Muscle of arm (tissue), 1 donor: ENCODE measurements at regions not wholly inside any gene's neighbourhood (a gene's known extent, or its start where the extent isn't known, plus 50 kb on each side); places are given as distances from the start of the nearest gene placed in this dataset.

Experiments
- DNase-seq: peaks from one replicate; pipeline ENCODE4 v3.0.0-alpha.2; 2013

DNA sequence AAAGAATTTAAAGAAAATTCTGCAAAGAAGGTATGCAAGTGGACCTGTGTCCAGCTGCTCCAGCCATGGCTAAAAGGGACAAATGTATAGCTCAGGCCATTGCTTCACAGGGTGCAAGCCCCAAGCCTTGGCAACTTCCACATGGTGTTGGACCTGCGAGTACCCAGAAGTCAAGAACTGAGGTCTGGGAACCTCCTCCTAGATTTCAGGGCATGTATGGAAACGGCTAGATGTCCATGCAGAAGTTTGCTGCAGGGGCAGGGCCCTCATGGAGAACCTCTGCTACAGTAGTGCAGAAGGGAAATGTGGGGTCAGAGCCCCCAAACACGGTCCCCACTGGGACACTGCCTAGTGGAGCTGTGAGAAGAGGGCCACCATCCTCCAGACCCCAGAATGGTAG is 284.0 kb upstream of the RAB6C start:
- DNase-seq, result no peak

DNA sequence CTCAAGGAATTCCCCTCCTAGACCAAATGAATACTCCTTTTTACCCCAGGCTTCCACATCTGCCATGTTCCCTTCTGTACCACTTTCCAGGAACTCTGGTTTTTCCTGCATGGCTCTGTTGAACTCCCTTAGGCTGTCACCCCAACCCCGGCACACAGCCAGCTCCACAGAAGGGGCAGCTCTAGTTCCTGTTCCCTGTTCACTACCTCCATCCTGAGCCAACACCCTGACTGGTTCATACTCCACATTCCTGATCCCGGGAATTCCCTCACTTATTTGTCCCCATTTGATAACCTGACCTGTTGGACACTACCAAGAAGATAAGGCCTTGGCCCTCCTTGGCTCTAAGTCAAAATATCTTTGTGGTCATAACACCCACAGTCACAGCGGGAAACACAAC is 280.9 kb upstream of the RAB6C start:
- DNase-seq, result no peak

DNA sequence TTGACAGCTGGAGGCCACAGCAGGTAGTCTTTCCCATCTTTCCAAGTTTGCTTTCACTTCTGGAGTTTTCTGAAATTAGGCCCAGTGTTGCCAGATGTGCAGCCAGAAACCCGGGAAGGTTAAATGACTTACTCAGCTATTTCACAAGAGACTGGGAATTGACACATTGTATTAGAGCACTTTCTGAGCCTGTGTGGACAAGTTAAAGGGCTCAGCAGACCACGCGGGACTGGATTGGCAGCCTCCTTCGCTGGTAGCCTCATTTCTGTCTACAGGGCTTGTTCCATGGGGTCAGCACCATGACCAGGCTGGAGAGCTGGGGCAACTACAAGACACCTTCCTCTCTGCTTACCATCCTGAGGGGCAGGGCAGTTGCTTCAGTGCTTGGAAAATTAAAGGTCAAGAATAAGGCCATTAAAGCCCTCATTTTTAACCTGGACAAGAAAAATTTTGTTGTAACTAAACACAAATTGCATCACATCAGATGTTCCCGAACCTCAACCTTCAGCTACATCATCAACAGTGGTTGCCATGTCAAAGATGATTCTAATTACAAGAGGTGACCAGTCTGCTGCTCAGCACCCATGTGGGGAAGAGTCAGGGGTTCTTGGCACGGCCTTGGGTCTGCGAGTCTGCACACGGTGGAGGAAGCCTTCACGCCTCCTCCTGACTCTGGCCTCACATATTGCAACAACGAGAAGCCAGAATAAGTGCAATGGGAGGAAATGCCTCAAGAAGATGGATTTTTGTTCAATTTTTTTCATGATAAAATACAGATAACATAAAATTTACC is 279.5 kb upstream of the RAB6C start:
- DNase-seq, result no peak

DNA sequence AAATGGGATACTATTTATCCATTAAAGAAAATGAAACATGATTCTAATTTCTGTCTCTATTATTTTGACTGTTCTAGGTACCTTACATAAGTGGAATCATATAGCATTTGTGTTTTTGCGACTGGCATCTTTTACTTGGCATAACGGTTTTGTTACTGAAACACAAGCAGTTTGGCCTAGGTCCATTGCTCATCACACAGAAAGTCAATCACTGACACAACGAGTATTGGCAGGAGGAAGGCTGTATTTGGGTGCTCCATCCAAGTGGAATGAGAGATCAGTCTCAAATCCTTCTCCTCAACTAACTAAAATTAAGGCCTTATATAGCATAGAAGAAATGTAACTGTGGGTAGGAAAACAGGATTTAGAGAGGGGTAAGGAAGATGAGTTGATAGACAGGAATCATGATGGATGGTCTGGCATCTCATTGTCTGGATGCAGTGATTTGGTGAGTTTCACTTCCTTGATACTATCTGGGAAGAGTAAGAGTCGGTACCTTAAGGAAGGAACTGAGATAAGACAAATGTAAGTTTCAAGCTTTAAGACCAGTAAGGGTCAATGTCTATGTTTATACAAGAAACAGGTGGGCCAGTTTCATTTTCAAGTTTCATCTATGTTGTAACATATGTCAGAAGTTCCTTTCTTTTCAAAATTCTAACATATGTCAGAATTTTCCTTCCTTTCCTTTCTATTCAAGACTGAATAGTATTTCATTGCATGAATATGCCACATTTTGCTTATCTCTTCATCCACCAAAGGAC is 276.9 kb upstream of the RAB6C start:
- DNase-seq, result no peak

DNA sequence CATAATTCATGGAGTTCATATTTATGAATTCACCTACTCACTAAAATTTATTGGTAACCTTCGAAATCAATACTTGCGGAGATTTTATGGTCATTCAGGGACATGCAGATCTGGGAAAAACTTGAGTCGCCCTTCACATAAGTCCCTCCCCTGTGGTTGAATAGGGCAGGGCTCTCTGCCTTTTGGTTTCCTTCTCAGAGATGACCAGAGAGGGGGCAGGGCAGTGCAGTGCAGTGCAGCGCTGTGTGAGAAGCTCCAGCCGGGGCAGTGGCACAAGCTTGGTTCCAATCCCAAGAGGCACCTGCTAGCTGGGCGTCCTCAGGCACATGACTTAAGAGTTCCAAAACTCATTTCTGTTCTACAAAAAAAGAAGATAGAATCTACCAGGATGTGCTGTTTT is 274.4 kb upstream of the RAB6C start:
- DNase-seq, result no peak

DNA sequence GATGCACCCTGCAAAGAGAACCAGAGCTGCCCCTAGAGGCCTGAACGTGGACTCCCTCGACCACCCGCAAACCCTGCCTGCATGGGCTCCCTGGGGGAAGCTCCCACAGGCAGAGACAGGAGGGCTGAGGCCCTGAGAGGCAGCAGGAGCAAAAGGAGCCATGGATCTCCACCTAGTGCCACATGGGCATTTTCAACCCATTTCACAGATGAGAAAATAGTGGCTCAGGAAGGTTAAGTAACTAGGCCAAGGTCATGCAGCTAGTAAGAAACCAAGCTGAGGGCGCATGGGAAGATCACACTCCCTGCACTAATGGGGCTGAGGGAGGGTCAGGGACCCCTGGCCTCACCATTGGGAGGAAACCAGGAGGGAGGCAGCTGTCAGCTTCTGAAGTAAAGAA is 271.7 kb upstream of the RAB6C start:
- no peak for DNase-seq

DNA sequence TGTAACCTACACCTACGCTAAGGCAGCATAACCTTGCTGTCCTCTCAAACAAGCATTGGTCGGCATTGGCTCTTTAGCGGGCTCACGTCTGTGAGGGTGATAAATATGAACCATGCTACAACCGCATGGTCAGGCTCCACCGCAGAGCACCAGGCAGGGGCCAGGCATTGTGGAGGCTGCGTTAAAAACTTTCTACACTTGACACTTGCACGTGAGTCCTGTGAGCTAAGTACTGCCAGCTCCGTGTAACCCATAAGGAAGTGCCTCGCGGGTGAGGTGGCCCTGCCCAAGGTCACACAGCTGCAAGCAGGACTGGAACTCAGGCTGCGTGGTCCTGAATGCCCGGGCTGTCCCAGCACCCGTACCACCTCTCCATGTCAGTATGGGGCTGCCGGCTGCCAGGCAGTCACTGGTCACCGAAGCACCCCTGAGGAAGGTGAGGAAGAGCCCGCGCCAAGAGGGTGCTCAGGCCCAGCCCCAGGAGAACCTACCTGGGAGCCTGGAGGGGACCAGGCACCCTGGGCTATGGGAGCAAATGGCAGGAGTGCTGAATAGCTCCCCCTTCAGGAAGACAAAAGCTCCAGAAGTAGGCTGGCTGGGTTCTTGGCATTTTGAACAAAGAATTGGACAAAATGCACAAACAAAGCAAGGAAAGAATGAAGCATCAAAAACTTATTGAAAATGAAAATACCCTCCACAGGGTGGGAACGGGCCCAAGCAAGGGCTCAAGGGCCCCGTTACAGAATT is 271.1 kb upstream of the RAB6C start:
- no peak for DNase-seq

DNA sequence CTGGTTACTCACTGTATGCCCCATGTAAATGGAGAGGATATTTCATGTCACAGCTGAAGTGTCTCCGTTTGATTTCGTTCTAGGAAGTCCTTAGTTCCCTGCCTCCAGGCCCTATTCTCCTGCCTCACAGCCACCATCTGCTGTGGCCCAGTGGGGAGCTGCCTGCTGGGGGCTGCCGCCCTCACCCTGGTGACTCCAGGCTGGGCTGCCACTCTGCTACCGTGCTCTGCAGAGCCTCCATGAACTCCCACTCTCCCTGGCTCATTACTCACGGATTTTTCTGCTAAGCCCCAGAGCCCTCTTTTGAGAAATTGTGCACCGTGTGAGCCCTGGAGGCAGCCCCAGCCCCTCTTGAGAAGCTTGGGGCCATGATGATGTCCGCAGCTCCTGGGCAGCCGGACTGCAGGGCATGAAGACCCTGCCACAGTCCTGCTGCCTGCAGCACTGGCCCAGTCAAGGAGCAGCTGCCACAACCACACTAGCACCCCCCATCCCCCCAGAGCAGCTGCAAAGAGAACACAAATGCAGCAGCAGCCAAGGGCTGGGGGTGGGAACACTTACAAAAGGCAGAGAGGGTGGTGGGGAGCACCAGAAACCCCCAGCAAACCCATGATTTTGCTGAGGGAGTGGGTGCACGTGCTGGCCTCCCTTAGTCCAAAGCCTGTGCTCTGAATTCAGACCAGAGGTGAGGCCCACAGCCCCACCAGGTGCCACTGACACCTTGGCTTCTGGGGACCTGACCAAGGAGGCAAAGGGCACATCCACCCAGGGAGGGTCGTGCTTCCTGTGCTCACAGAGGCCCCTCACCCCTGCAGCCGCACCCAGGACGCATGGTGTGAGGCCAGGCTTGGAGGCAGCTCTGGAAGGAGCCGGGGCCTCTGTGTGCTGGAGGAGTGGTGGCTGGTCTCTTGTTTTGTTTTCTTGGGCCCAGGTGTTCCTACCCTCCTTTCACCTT is 270.2 kb upstream of the RAB6C start:
- DNase-seq, result no peak

DNA sequence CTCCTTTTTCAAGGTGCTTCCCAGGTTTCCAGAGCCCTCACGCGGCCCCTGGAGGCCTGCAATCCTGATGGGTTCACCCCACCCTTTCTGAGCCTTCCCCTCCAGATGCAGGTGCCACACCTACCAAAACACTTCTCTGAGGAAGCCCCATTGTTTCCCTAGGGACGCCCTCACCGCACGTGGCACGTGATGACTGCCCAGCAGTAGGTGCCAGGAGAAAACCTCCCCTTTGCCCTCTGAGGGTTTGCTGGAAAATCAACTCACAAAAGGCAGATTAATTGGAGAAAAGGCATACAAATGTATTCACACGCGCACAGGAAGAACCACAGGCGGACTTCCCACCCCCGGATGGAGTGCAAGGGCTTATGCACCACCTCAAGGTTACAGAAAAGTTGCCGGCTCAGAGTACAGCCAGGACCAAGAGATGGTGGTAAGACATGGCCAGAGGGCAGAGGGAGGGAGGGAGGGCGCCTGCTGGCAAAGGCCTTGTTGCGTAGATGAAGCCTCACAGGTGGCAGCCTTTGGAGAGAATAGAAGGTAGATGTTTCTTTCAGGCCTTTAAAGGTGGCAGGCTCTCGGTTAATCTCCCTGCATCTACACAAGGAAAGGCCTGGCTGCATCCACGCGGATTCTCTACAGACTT is 269.4 kb upstream of the RAB6C start:
- DNase-seq, result no peak

DNA sequence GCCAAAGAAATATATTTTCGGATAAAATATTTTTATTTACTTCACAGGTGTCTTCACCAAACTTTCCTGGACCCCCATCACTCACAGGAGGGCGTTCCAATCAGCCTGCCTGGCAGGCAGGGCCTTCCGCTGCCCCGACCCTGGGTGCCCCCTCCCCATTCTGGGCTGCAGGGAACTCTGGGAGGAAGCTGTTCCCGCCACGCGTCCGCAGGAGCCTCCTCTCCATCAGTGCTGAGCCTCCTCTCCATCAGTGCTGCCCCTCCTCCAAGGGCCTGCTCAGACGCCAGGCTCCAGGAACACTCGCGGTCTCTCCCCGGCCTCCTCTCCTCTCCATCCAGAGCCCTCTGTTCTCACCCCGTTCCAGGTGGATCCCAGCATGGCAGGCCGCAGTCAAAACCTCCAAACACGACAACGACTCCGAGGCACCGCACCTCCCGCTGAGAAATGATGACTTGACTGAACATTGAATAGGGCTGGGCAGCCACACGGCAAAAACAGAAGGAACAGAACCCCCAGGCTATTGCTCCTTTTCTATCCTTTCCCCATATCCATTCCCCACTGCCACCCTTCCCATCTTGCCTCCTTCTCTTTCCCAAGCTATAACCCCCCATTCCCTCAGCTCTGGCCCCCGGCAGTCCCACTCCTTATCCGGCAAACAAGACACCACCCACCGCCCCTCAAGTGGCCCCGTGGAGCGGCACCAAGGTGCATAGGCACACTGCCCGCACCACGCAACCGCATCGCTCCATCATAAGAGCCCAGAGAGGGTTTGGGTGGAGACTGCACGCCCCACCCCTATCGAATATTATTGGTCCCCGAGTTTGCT is 268.6 kb upstream of the RAB6C start:
- no peak for DNase-seq

DNA sequence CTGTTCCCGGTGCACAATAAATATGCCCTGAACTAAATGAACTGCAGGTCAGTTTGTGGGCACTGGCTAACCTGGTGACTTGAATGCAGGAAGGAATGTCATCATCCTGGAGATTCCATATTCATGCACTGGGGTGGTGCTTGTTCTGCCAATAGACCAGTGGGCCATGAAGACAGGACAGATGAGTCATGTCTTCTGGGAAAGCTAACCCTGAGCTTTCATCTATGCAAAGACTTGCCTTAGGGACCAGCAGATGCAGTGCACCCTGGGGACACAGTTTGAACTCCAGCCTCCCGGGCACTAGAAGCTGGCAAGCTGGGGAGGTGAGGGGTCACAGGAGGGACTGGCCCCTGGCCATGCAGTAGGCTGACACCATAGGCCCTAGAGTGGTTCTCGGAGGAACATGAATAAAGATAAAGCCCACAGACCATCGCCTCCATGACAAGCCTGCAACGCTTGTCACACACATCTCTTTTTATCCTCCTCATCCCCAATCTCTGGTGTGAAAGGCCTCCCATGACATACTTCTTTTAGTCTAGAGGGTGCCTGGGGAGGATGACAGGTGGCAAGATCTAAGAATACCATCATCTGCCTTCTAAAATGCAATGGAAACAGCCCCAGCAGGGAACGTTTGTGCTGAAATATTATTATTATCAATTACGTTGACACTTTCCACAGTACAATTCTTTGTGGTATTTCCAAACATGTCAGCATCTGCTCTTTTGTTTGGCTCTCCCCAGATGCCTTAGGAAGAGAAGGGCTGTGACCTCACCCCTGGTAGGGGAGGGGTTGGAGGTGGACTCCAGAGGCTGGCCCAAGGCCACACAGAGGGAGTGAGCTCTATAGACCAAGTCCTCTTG is 267.4 kb upstream of the RAB6C start:
- DNase-seq, result no peak

DNA sequence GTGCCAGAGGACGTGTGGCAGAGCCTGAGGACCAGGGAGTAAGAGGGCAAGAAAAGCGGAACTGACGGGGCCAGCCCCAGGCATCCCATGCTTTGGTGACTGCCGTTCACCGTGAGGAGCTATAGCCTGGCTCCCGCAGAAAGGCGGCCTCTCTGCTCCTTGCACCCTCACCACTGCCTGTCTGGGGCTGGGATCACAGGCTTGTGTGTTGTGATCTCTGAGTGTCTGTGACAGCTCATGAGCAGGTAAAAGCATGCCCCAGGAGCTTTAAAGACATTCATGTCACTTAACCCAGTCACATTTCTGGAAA is 266.8 kb upstream of the RAB6C start:
- no peak for DNase-seq

DNA sequence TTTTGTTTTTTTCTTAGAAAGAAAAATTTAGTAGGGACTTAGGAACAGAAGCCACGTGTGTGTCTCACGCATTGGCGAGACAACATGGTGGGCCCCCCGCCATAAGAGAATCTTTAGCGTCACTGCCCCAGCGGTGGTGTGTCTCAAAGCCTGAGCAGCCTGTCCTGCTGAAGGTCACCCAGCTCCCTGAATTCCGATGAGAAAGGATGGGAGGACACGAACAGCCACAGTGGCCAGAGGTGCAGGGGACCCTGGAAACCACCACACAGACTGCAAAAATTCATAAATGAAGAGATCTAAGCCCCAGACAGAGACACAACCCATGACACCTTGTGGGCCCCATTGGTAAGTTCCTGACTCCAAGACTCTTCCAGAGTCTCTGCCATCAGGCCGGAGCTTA is 266.1 kb upstream of the RAB6C start:
- no peak for DNase-seq

DNA sequence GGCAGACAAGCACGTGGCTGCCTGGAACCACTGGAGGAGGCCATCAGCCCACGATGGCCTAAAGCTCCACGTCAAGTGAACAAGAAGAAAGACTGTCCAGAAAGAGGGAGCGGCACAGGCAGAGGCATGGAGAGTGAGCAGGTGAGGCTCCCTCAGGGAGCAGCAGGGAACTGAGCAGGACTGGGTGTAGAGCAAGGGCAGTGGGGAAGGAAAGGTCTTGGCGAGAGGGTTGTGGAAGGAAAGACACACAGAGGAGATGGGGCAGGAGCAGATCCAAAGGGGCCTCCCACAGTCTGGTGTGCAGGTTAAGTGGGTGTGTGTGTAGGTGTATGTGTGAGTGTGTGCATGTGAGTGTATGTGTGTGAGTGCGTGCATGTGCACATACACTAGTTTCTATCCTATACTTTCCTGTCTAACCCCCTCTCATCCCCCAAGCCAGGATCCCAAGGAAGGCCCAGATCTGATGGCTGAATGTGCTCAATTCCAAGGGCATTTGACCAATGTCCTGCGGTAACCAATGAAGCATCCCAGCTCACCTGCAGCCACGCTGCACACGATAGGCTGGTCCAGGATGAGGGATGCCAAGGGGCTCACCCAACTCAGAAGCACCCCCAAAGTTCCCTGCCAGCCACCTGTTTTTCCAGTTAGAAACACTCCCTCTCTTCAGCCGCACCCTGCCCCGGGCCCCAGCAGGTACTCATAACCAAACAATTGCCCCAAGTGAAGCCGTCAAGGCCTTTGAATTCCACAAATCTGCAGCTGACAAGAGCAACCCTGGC is 262.5 kb upstream of the RAB6C start:
- DNase-seq, result no peak

DNA sequence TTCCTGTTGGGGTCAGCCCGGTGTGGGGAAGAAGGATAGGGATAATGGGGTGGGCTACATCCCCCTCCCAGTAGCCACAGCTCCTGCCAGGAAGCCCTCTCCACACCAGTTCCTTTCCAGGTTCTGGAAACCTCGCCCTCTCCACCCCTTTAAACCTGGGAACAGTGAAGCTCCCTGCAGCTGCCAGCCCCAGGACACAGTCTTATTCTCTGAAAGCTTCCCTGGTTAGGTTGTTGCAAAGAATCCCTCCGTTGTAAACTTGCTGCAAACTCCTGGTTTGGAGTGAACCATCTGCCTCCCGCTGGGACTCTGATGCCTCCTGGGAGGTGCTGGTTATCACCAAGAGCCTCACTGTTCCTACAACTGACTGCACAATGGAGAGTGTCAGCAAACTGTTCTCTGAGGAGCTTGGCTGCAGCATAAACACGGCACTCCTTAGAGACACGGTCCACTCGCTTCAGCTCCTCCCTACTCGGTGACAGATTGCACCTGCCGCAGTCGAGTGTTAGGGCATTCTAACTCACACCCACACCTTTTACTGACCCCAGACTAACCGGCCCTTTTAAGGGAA is 261.8 kb upstream of the RAB6C start:
- DNase-seq, result no peak

DNA sequence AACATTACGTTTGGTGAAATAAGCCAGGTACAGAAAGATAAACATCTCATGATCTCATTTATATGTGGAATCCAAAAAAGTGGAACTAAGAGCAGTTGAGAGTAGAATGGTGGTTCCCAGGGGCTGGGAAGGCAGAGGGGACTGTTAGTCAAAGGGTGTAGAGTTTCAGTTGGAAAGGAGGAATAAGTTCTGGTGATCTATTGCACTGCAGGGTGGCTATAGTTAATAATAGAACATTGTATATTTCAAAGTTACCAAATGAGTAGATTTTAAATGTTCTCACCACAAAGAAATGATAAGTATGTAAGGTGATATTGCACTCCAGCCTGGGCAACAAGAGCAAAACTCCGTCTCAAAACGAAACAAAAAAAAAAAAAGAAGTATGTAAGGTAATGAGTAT is 260.1 kb upstream of the RAB6C start:
- DNase-seq, result no peak

DNA sequence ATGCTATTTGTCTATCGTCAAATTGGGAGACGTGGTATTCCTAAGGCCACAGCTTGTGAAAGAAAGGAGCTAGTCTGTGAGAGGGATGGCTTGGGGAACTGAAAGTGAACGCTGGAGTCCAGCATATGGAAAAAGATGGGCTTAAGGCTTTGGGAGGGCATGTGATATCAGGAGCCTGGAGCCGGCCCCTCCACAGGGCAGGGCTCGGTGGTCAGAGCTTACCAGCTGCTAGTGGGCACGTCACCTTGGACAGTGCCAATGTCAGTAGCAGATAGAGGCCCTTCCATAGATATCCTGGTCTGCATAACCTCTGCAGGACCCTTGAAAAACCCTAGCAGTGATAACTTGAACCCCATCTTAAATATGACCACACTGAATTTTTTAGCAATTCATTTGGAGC is 259.1 kb upstream of the RAB6C start:
- DNase-seq, result no peak

DNA sequence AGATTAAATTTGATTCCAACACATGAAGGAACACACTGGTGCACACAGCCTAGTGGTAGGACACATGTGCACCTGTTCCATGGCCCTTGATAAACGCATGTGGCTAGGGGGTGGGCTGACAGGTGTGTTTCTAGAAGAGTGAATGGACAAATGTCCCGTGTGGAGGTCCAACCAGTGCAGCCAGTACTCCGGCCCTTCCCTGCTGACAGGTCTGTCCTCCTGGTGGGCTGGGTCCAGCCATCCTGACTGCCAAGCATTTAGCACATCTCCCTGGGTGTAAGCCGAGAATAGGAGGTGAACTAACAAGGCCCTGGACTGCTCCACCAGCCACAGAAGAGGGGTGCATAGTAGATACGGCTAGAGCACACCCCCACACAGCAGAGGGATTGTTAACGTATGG is 258.7 kb upstream of the RAB6C start:
- DNase-seq, result no peak
